PFSK-1 (cell line): ENCODE measurements at regions not wholly inside any gene's neighbourhood (a gene's known extent, or its start where the extent isn't known, plus 50 kb on each side); places are given as distances from the start of the nearest gene placed in this dataset.

ENCODE experiments used
- POLR2AphosphoS5 ChIP-seq: IDR thresholded peaks from 2 replicates; pipeline ENCODE4 v1.6.1; 2012; ENCODE audit warnings: low read depth, mild to moderate bottlenecking, control low read depth, low read length, moderate library complexity
- TF ChIP-seq, protein P1 (sequence below), 2 experiments: IDR thresholded peaks; 2 replicates each; pipeline versions ENCODE4 v1.6.1 to v1.8.0; 2011 to 2012; ENCODE audit warnings: low read depth in 2 of 2, low read length in 2 of 2, control low read depth in 1 of 2, inconsistent platforms in 1 of 2, mild to moderate bottlenecking in 1 of 2, moderate library complexity in 1 of 2; ENCODE audit not compliant: insufficient read depth in 1 of 2

DNA sequence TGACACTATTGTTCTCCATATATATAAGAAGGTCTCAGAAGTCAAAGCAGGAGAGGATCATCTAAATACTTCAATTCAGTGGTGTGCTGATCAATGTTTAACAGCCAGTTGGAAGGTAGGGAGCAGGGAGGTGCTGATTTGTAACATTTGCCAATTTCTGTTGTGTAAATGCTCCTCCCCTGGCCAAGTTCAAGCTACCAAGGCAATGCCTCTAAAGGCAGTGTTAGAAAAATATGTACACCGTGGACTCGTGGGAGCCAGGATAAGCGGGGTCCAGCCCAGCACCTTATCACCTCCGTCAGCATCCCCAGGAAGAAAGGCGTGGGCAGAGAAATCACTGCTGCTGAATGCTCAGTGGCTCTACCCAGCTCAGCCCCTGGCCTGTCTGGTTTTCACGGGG is 75.3 kb upstream of the COX10 start:
- TF ChIP-seq POLR2AphosphoS5 = no peak
- TF ChIP-seq, protein P1, sequence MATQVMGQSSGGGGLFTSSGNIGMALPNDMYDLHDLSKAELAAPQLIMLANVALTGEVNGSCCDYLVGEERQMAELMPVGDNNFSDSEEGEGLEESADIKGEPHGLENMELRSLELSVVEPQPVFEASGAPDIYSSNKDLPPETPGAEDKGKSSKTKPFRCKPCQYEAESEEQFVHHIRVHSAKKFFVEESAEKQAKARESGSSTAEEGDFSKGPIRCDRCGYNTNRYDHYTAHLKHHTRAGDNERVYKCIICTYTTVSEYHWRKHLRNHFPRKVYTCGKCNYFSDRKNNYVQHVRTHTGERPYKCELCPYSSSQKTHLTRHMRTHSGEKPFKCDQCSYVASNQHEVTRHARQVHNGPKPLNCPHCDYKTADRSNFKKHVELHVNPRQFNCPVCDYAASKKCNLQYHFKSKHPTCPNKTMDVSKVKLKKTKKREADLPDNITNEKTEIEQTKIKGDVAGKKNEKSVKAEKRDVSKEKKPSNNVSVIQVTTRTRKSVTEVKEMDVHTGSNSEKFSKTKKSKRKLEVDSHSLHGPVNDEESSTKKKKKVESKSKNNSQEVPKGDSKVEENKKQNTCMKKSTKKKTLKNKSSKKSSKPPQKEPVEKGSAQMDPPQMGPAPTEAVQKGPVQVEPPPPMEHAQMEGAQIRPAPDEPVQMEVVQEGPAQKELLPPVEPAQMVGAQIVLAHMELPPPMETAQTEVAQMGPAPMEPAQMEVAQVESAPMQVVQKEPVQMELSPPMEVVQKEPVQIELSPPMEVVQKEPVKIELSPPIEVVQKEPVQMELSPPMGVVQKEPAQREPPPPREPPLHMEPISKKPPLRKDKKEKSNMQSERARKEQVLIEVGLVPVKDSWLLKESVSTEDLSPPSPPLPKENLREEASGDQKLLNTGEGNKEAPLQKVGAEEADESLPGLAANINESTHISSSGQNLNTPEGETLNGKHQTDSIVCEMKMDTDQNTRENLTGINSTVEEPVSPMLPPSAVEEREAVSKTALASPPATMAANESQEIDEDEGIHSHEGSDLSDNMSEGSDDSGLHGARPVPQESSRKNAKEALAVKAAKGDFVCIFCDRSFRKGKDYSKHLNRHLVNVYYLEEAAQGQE (IDR thresholded peaks at IDR 0.05; ENCODE audit: insufficient read depth in 1 of 2, low read depth in 2 of 2, low read length in 2 of 2) = no peak
